HepG2 (cell line): ENCODE measurements at regions not wholly inside any gene's neighbourhood (a gene's known extent, or its start where the extent isn't known, plus 50 kb on each side); places are given as distances from the start of the nearest gene placed in this dataset.

Experiments
- CHCHD3 ChIP-seq: sonication (generic); formaldehyde crosslinking; IDR thresholded peaks from 2 replicates; pipeline ENCODE4 v1.8.0; 2022; ENCODE audit warnings: mild to moderate bottlenecking, missing genetic modification reagents, moderate library complexity
- FOXA3 ChIP-seq: IDR thresholded peaks from 2 replicates; pipeline ENCODE4 v1.6.1; 2016; ENCODE audit warnings: missing genetic modification reagents, missing compliant biosample characterization
- HNF1A ChIP-seq, 2 experiments: sonication (generic) in 1 of 2; formaldehyde crosslinking in 1 of 2; IDR thresholded peaks; 2 replicates each; pipeline versions ENCODE4 v1.4.0 to v1.6.1; 2016 to 2020; ENCODE audit warnings: borderline replicate concordance in 1 of 2, low read depth in 1 of 2, mild to moderate bottlenecking in 1 of 2, missing genetic modification reagents in 1 of 2
- KAT2B ChIP-seq: fragments of 150-350 bp; IDR thresholded peaks from 2 replicates; pipeline ENCODE4 v1.6.1; 2014; ENCODE audit warnings: low read depth, low read length, borderline replicate concordance
- MEF2D ChIP-seq: sonication (generic); formaldehyde crosslinking; IDR thresholded peaks from 2 replicates; pipeline ENCODE4 v1.5.1; 2020; ENCODE audit warnings: mild to moderate bottlenecking, missing genetic modification reagents
- NFE2L2 ChIP-seq: fragments of 150-350 bp; IDR thresholded peaks from 2 replicates; pipeline ENCODE4 v1.6.1; 2014; ENCODE audit warnings: low read length
- STAT6 ChIP-seq: sonication (generic); formaldehyde crosslinking; IDR thresholded peaks from 2 replicates; pipeline ENCODE4 v1.4.0; 2020; ENCODE audit warnings: missing genetic modification reagents, mild to moderate bottlenecking, borderline replicate concordance
- TCF7L2 ChIP-seq: IDR thresholded peaks from 2 replicates; pipeline ENCODE4 v1.6.1; 2011; ENCODE audit warnings: mild to moderate bottlenecking, low read depth, low read length, moderate library complexity
- ZFP82 ChIP-seq: sonication (generic); formaldehyde crosslinking; IDR thresholded peaks from 2 replicates; pipeline ENCODE4 v1.5.1; 2020; ENCODE audit warnings: mild to moderate bottlenecking, missing genetic modification reagents, borderline replicate concordance
- ZNF687 ChIP-seq: sonication (generic); formaldehyde crosslinking; IDR thresholded peaks from 2 replicates; pipeline ENCODE4 v1.5.1; 2020; ENCODE audit warnings: mild to moderate bottlenecking, missing genetic modification reagents, moderate library complexity
- ZNF704 ChIP-seq: sonication (generic); formaldehyde crosslinking; IDR thresholded peaks from 2 replicates; pipeline ENCODE4 v1.8.1; 2023; ENCODE audit warnings: mild to moderate bottlenecking, inconsistent platforms, moderate library complexity, missing genetic modification reagents, borderline replicate concordance
- ZNF883 ChIP-seq: sonication (generic); formaldehyde crosslinking; IDR thresholded peaks from 2 replicates; pipeline ENCODE4 v1.5.1; 2020; ENCODE audit warnings: mild to moderate bottlenecking, missing genetic modification reagents; ENCODE audit errors: not compliant biosample characterization
- TF ChIP-seq, protein P1 (sequence below): IDR thresholded peaks from 2 replicates; pipeline ENCODE4 v1.6.1; 2012; ENCODE audit warnings: low read length, improper control_type of control experiment

DNA sequence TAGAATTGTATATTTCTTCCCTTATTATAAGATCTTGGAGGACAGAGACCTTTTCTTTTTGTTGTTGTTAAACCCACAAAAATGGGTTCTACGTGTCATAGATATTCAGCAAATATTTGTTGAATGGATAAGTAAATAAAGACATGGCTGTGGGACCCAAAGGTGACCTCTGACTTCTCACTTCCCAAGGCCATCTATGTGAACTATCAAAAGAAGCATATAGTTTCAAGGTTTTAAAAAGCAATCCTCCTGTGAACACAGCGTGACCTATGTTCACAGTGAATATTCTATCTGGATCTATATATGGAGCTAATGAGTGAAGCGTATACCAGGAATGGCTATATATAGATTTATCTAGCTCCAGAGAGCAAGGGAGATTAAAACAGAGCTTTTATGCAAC lies 312.8 kb upstream of the C11orf87 start (continued):
- 0 out of 2 replicates have a peak, but pooled peaks have one; percentile 15 for TF ChIP-seq HNF1A (IDR thresholded peaks at IDR 0.05; ENCODE audit: low read depth)
- TF ChIP-seq HNF1A (CRISPR knock-in tag; IDR thresholded peaks at IDR 0.05; ENCODE audit: borderline replicate concordance) = no peak
- no peak for TF ChIP-seq ZNF687
- no peak for TF ChIP-seq TCF7L2
- TF ChIP-seq KAT2B = no peak
- TF ChIP-seq FOXA3 (CRISPR knock-in tag) = peak; percentile 93
- TF ChIP-seq STAT6 (CRISPR knock-in tag) = no peak
- no peak for TF ChIP-seq ZFP82 (CRISPR knock-in tag)
- TF ChIP-seq, protein P1, sequence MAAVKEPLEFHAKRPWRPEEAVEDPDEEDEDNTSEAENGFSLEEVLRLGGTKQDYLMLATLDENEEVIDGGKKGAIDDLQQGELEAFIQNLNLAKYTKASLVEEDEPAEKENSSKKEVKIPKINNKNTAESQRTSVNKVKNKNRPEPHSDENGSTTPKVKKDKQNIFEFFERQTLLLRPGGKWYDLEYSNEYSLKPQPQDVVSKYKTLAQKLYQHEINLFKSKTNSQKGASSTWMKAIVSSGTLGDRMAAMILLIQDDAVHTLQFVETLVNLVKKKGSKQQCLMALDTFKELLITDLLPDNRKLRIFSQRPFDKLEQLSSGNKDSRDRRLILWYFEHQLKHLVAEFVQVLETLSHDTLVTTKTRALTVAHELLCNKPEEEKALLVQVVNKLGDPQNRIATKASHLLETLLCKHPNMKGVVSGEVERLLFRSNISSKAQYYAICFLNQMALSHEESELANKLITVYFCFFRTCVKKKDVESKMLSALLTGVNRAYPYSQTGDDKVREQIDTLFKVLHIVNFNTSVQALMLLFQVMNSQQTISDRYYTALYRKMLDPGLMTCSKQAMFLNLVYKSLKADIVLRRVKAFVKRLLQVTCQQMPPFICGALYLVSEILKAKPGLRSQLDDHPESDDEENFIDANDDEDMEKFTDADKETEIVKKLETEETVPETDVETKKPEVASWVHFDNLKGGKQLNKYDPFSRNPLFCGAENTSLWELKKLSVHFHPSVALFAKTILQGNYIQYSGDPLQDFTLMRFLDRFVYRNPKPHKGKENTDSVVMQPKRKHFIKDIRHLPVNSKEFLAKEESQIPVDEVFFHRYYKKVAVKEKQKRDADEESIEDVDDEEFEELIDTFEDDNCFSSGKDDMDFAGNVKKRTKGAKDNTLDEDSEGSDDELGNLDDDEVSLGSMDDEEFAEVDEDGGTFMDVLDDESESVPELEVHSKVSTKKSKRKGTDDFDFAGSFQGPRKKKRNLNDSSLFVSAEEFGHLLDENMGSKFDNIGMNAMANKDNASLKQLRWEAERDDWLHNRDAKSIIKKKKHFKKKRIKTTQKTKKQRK = no peak
- TF ChIP-seq NFE2L2 = no peak
- TF ChIP-seq CHCHD3 = no peak
- no peak for TF ChIP-seq ZNF883 (CRISPR knock-in tag)
- TF ChIP-seq ZNF704 (CRISPR knock-in tag) = no peak
- TF ChIP-seq MEF2D (CRISPR knock-in tag) = peak; percentile 78; the same call in 1 of the 2 replicates
